ENCODE measurements at regions not wholly inside any gene's neighbourhood (a gene's known extent, or its start where the extent isn't known, plus 50 kb on each side); places are given as distances from the start of the nearest gene placed in this dataset.

- ATAC-seq (no peak), DNase-seq (ENCODE audit: low read depth, low spot score) (no peak)
- CTCF ChIA-PET: no interaction called here
- Histone ChIP-seq H3K36me3 (ENCODE audit: control insufficient read depth, insufficient read depth, low read length) (no peaks in the 10 kb centered on the region), H3K27me3 (ENCODE audit: control insufficient read depth, insufficient read depth, low read length) (no peaks in the 10 kb centered on the region), H3K4me1 (ENCODE audit: control insufficient read depth, insufficient read depth, low read length) (no peaks in the 10 kb centered on the region), H3K9me3 (ENCODE audit: control insufficient read depth, insufficient read depth, low read depth, low read length) (no peaks in the 10 kb centered on the region), H3K4me3 (ENCODE audit: low read depth in 2 of 2, low read length in 2 of 2) (no peak overlapping the region), H3K27ac (ENCODE audit: low read length) (no peak overlapping the region)
- BruUV-seq (replicated peaks): no TSS peak
- TF ChIP-seq TCF7L2 (IDR thresholded peaks at IDR 0.05; ENCODE audit: low read depth, low read length): no peak
- no peak for TF ChIP-seq REST (IDR thresholded peaks at IDR 0.05; ENCODE audit: insufficient read depth in 1 of 2, low read depth in 2 of 2, low read length in 1 of 2)
- TF ChIP-seq CTCF (IDR thresholded peaks at IDR 0.05): no peak
- no peak for TF ChIP-seq SIN3A (IDR thresholded peaks at IDR 0.05; ENCODE audit: borderline replicate concordance, insufficient read depth, low read depth, low read length)
- no peak for TF ChIP-seq POLR2AphosphoS5 (IDR thresholded peaks at IDR 0.05; ENCODE audit: low read depth, low read length)
- in situ Hi-C loops (cut with HindIII; ENCODE audit: low pct_unique_long_range_greater_than_20kb, low sequenced_read_pairs): no loop called here
- POLR2A ChIA-PET: no interaction called here
- intact Hi-C loops (cut with micrococcal nuclease; ENCODE audit: unreplicated experiment): no loop called here
Observed at GRCh38 chr6:145329257-145329656, 406.1 kb downstream of the EPM2A start.

- ATAC-seq (no peak), DNase-seq (ENCODE audit: low read depth, low spot score) (no peak)
- Histone ChIP-seq H3K4me3 (ENCODE audit: low read depth in 2 of 2, low read length in 2 of 2) (no peak overlapping the region), H3K9me3 (ENCODE audit: control insufficient read depth, insufficient read depth, low read depth, low read length) (no peaks in the 10 kb centered on the region), H3K4me1 (ENCODE audit: control insufficient read depth, insufficient read depth, low read length) (no peaks in the 10 kb centered on the region), H3K36me3 (ENCODE audit: control insufficient read depth, insufficient read depth, low read length) (no peaks in the 10 kb centered on the region), H3K27ac (ENCODE audit: low read length) (no peak overlapping the region), H3K27me3 (ENCODE audit: control insufficient read depth, insufficient read depth, low read length) (no peaks in the 10 kb centered on the region)
- ChIA-PET CTCF (no interaction called here), POLR2A (no interaction called here)
- no TSS peak for BruUV-seq (replicated peaks)
- in situ Hi-C loops (cut with HindIII; ENCODE audit: low pct_unique_long_range_greater_than_20kb, low sequenced_read_pairs): no loop called here
- TF ChIP-seq SIN3A (IDR thresholded peaks at IDR 0.05; ENCODE audit: borderline replicate concordance, insufficient read depth, low read depth, low read length) (no peak), REST (IDR thresholded peaks at IDR 0.05; ENCODE audit: insufficient read depth in 1 of 2, low read depth in 2 of 2, low read length in 1 of 2) (no peak), TCF7L2 (IDR thresholded peaks at IDR 0.05; ENCODE audit: low read depth, low read length) (no peak), CTCF (IDR thresholded peaks at IDR 0.05) (no peak), POLR2AphosphoS5 (IDR thresholded peaks at IDR 0.05; ENCODE audit: low read depth, low read length) (no peak)
- intact Hi-C loops (cut with micrococcal nuclease; ENCODE audit: unreplicated experiment): no loop called here
Observed at GRCh38 chr6:145331066-145331465, 404.3 kb downstream of the EPM2A start.
